ENCODE measurements at regions not wholly inside any gene's neighbourhood (a gene's known extent, or its start where the extent isn't known, plus 50 kb on each side); places are given as distances from the start of the nearest gene placed in this dataset.
A peak's percentile ranks its signal among the peaks of the same experiment; 100 is the strongest.

- peak; percentile 86 for ATAC-seq
- TF ChIP-seq PATZ1 (CRISPR knock-in tag; IDR thresholded peaks at IDR 0.05; ENCODE audit: borderline replicate concordance), result no peak
- TF ChIP-seq TOX (CRISPR knock-in tag; IDR thresholded peaks at IDR 0.05; ENCODE audit: borderline replicate concordance), result no peak
- no peak for TF ChIP-seq OSR1 (CRISPR knock-in tag; IDR thresholded peaks at IDR 0.05)
- TF ChIP-seq ZNF565 (CRISPR knock-in tag; conservative IDR thresholded peaks at IDR 0.05; ENCODE audit: low read depth), result no peak
- no peak for TF ChIP-seq CSRNP3 (CRISPR knock-in tag; IDR thresholded peaks at IDR 0.05)
- TF ChIP-seq ZFP30 (CRISPR knock-in tag; IDR thresholded peaks at IDR 0.05), result no peak
- no peak for TF ChIP-seq ISL1 (CRISPR knock-in tag; IDR thresholded peaks at IDR 0.05)
- no peak for TF ChIP-seq POU6F1 (CRISPR knock-in tag; IDR thresholded peaks at IDR 0.05; ENCODE audit: borderline replicate concordance, low read depth)
- TF ChIP-seq ZC3H10 (CRISPR knock-in tag; IDR thresholded peaks at IDR 0.05), result no peak
- no peak for TF ChIP-seq CREB5 (CRISPR knock-in tag; IDR thresholded peaks at IDR 0.05; ENCODE audit: low read depth)
- no peak for TF ChIP-seq ESRRG (CRISPR knock-in tag; IDR thresholded peaks at IDR 0.05)
- TF ChIP-seq GLIS3 (CRISPR knock-in tag; IDR thresholded peaks at IDR 0.05), result no peak
- TF ChIP-seq TSHZ2 (CRISPR knock-in tag; IDR thresholded peaks at IDR 0.05), result no peak
Observed at GRCh38 chr11:23112987-23113886, 253.0 kb upstream of the CCDC179 start.

- no peak for ATAC-seq
- TF ChIP-seq ARNTL (CRISPR knock-in tag; IDR thresholded peaks at IDR 0.05; ENCODE audit: borderline replicate concordance, low read depth), result no peak
- no peak for TF ChIP-seq ZFP30 (CRISPR knock-in tag; IDR thresholded peaks at IDR 0.05)
- TF ChIP-seq PATZ1 (CRISPR knock-in tag; IDR thresholded peaks at IDR 0.05; ENCODE audit: borderline replicate concordance), result no peak
- no peak for TF ChIP-seq TSHZ2 (CRISPR knock-in tag; IDR thresholded peaks at IDR 0.05)
- no peak for TF ChIP-seq POU6F1 (CRISPR knock-in tag; IDR thresholded peaks at IDR 0.05; ENCODE audit: borderline replicate concordance, low read depth)
- no peak for TF ChIP-seq CSRNP3 (CRISPR knock-in tag; IDR thresholded peaks at IDR 0.05)
- no peak for TF ChIP-seq ZNF565 (CRISPR knock-in tag; conservative IDR thresholded peaks at IDR 0.05; ENCODE audit: low read depth)
- no peak for TF ChIP-seq ZNF70 (CRISPR knock-in tag; IDR thresholded peaks at IDR 0.05)
- TF ChIP-seq SNAI2 (CRISPR knock-in tag; IDR thresholded peaks at IDR 0.05), result no peak
- TF ChIP-seq ZNF8 (CRISPR knock-in tag; IDR thresholded peaks at IDR 0.05), result no peak
- no peak for TF ChIP-seq TCF4 (CRISPR knock-in tag; IDR thresholded peaks at IDR 0.05; ENCODE audit: borderline replicate concordance)
- no peak for TF ChIP-seq GLIS3 (CRISPR knock-in tag; IDR thresholded peaks at IDR 0.05)
- no peak for TF ChIP-seq OSR1 (CRISPR knock-in tag; IDR thresholded peaks at IDR 0.05)
- no peak for TF ChIP-seq PPARA (CRISPR knock-in tag; IDR thresholded peaks at IDR 0.05; ENCODE audit: borderline replicate concordance)
- TF ChIP-seq CSDC2 (CRISPR knock-in tag; IDR thresholded peaks at IDR 0.05), result no peak
Observed at GRCh38 chr11:23113887-23114216, 253.6 kb upstream of the CCDC179 start.
